IMR-90 (cell line): ENCODE measurements at regions not wholly inside any gene's neighbourhood (a gene's known extent, or its start where the extent isn't known, plus 50 kb on each side); places are given as distances from the start of the nearest gene placed in this dataset.

Experiments used
- BHLHE40 ChIP-seq: fragments of 150-350 bp; IDR thresholded peaks from 2 replicates; pipeline ENCODE4 v1.6.1; 2016; ENCODE audit warnings: mild to moderate bottlenecking, low read depth, low read length
- CEBPB ChIP-seq: IDR thresholded peaks from 2 replicates; pipeline ENCODE4 v1.6.1; 2012; ENCODE audit warnings: low read depth, low read length, improper control_type of control experiment
- MAZ ChIP-seq: IDR thresholded peaks from 2 replicates; pipeline ENCODE4 v1.6.1; 2012; ENCODE audit warnings: low read depth, mild to moderate bottlenecking, low read length, improper control_type of control experiment, moderate library complexity, borderline replicate concordance
- POLR2A ChIP-seq: IDR thresholded peaks from 2 replicates; pipeline ENCODE4 v1.6.1; 2012; ENCODE audit warnings: mild to moderate bottlenecking, low read depth, low read length
- RAD21 ChIP-seq: IDR thresholded peaks from 2 replicates; pipeline ENCODE4 v1.6.1; 2012; ENCODE audit warnings: low read length, improper control_type of control experiment
- SMC3 ChIP-seq: fragments of 150-350 bp; IDR thresholded peaks from 2 replicates; pipeline ENCODE4 v1.6.1; 2016; ENCODE audit warnings: low read depth, mild to moderate bottlenecking, antibody characterized with exemption, low read length, moderate library complexity
- TF ChIP-seq, protein P1 (sequence below): conservative IDR thresholded peaks from 2 replicates; pipeline ENCODE4 v1.5.1; 2012; ENCODE audit warnings: mild to moderate bottlenecking, low read depth, low read length, improper control_type of control experiment
- TF ChIP-seq, protein P2 (sequence below): fragments of 150-350 bp; IDR thresholded peaks from 2 replicates; pipeline ENCODE4 v1.6.1; 2016; ENCODE audit warnings: low read depth, mild to moderate bottlenecking, low read length, moderate library complexity, borderline replicate concordance
- TF ChIP-seq, protein P3 (sequence below): fragments of 150-350 bp; IDR thresholded peaks from 2 replicates; pipeline ENCODE4 v1.6.1; 2017; ENCODE audit warnings: mild to moderate bottlenecking, antibody characterized with exemption, low read length, low read depth

DNA sequence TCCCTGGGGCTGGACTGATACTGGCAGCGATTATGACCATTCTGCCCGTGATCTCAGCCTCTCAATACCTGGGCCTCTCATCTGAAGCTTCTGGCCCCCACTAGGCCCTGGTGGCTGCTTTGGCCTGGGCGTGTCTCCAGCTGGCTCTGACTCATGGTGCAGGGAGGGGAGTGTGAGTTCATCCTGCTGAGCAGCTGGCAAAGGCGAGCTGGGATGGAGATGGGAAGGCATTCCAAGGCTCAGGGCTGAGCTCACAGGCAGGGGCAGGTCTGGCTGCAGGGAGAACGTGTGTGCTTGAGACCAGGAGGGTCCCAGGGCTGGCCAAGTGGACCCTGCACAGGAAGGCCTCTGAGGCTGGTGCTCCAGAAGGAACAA, 221.8 kb downstream of the TMEM121 start:
- TF ChIP-seq, protein P1, sequence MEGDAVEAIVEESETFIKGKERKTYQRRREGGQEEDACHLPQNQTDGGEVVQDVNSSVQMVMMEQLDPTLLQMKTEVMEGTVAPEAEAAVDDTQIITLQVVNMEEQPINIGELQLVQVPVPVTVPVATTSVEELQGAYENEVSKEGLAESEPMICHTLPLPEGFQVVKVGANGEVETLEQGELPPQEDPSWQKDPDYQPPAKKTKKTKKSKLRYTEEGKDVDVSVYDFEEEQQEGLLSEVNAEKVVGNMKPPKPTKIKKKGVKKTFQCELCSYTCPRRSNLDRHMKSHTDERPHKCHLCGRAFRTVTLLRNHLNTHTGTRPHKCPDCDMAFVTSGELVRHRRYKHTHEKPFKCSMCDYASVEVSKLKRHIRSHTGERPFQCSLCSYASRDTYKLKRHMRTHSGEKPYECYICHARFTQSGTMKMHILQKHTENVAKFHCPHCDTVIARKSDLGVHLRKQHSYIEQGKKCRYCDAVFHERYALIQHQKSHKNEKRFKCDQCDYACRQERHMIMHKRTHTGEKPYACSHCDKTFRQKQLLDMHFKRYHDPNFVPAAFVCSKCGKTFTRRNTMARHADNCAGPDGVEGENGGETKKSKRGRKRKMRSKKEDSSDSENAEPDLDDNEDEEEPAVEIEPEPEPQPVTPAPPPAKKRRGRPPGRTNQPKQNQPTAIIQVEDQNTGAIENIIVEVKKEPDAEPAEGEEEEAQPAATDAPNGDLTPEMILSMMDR, result no peak
- TF ChIP-seq BHLHE40 (no peak), POLR2A (no peak), RAD21 (no peak), SMC3 (no peak), CEBPB (no peak), MAZ (no peak)
- TF ChIP-seq, protein P2, sequence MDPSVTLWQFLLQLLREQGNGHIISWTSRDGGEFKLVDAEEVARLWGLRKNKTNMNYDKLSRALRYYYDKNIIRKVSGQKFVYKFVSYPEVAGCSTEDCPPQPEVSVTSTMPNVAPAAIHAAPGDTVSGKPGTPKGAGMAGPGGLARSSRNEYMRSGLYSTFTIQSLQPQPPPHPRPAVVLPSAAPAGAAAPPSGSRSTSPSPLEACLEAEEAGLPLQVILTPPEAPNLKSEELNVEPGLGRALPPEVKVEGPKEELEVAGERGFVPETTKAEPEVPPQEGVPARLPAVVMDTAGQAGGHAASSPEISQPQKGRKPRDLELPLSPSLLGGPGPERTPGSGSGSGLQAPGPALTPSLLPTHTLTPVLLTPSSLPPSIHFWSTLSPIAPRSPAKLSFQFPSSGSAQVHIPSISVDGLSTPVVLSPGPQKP, result no peak
- TF ChIP-seq, protein P3, sequence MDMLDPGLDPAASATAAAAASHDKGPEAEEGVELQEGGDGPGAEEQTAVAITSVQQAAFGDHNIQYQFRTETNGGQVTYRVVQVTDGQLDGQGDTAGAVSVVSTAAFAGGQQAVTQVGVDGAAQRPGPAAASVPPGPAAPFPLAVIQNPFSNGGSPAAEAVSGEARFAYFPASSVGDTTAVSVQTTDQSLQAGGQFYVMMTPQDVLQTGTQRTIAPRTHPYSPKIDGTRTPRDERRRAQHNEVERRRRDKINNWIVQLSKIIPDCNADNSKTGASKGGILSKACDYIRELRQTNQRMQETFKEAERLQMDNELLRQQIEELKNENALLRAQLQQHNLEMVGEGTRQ, result no peak
